ENCODE measurements at regions not wholly inside any gene's neighbourhood (a gene's known extent, or its start where the extent isn't known, plus 50 kb on each side); places are given as distances from the start of the nearest gene placed in this dataset.

DNA sequence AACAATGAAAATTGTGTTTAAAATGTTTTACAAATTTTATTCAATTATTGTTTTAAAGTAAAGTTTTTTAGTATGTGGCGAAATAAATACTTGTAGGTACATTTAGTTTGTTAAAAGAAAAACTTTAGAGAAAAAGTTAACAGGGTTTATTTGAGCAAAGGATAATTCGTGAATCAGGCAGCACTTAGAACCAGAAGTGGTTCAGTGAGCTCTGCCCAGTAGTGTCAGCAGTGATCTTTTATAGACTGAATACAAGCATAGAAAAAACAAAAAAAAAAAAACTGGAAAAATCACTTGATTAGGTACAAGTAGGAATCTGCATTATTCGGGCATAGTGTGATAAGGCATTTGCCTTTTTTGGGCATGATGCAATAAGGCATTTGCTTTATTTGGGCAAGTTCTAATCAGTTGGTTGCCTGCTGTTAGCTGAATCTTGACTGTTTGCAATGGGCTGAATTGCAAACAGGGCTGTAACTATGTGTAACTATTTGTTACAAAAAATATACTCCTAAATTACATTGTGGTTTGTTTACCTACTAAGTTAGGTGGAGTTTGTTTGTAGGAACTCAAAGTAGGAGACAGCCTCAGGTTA, 122.9 kb upstream of the MMS22L start:
- Histone ChIP-seq H3K36me3 (ENCODE audit: control insufficient read depth in 2 of 4, insufficient read depth in 4 of 4, low read length in 3 of 4) (no peaks in the 10 kb centered on the region), H3K9ac (replicated peaks in 1 of 4; ENCODE audit: extremely low read depth in 1 of 4, low read depth in 3 of 4, low read length in 3 of 4) (no peak overlapping the region), H3K27me3 (replicated peaks in 1 of 4; ENCODE audit: control insufficient read depth in 3 of 4, extremely low read depth in 1 of 4, insufficient read depth in 3 of 4, low read length in 3 of 4) (no peaks in the 10 kb centered on the region), H3K18ac (ENCODE audit: extremely low read depth, low read length) (no peak overlapping the region), H3K9me3 (ENCODE audit: insufficient read depth in 2 of 2, low read depth in 1 of 2, low read length in 1 of 2) (no peaks in the 10 kb centered on the region), H4K20me1 (replicated peaks in 1 of 2; ENCODE audit: control insufficient read depth in 1 of 2, insufficient read depth in 2 of 2, low read length in 2 of 2) (no peaks in the 10 kb centered on the region), H3K79me1 (ENCODE audit: low read depth, low read length) (no peaks in the 10 kb centered on the region), H3K56ac (replicated peaks; ENCODE audit: insufficient read length, low read depth, low read length) (no peak overlapping the region), H2AFZ (ENCODE audit: low read length) (no peak overlapping the region), H4K91ac (replicated peaks; ENCODE audit: insufficient read length, low read length) (no peak overlapping the region), H3K4me3 (ENCODE audit: extremely low read depth in 1 of 4, insufficient read depth in 2 of 4, low read depth in 3 of 4, low read length in 4 of 4) (no peak overlapping the region), H3K14ac (ENCODE audit: insufficient read length) (no peak overlapping the region), H4K5ac (ENCODE audit: insufficient read length, low read depth, low read length) (no peak overlapping the region), H3K4me1 (replicated peaks in 1 of 4; ENCODE audit: control insufficient read depth in 3 of 4, insufficient read depth in 4 of 4, low read length in 3 of 4) (no peaks in the 10 kb centered on the region), H3K23me2 (ENCODE audit: low read depth, low read length) (no peaks in the 10 kb centered on the region), H2BK15ac (ENCODE audit: low read length) (no peak overlapping the region), H2BK20ac (ENCODE audit: low read length) (no peak overlapping the region), H3K4me2 (ENCODE audit: insufficient read depth in 1 of 2, low read depth in 2 of 2, low read length in 2 of 2) (no peak overlapping the region), H3K23ac (ENCODE audit: insufficient read length) (no peak overlapping the region), H3K27ac (ENCODE audit: low read depth, low read length) (no peak overlapping the region), H2AK5ac (ENCODE audit: low read depth, low read length) (no peak overlapping the region), H2BK5ac (ENCODE audit: low read depth, low read length) (no peak overlapping the region), H2BK120ac (replicated peaks; ENCODE audit: low read depth, low read length) (no peak overlapping the region), H2BK12ac (ENCODE audit: low read depth, low read length) (no peak overlapping the region), H3K79me2 (ENCODE audit: control insufficient read depth in 1 of 2, insufficient read depth in 2 of 2, low read length in 2 of 2) (no peaks in the 10 kb centered on the region), H3K4ac (replicated peaks; ENCODE audit: insufficient read length, low read depth, low read length) (no peak overlapping the region), H4K8ac (ENCODE audit: extremely low read depth, insufficient read depth, low read length) (no peak overlapping the region)
- peak; percentile 81; the same call in 1 of the 2 replicates for TF ChIP-seq SRF (IDR thresholded peaks at IDR 0.05; ENCODE audit: low read depth, low read length)
- TF ChIP-seq HDAC6 (IDR thresholded peaks at IDR 0.05; ENCODE audit: low read depth, low read length) = no peak
- TF ChIP-seq CEBPB (IDR thresholded peaks at IDR 0.05; ENCODE audit: low read depth, low read length) = peak; percentile 88
- TF ChIP-seq JUND (IDR thresholded peaks at IDR 0.05; ENCODE audit: low read length) = peak; percentile 58
- DNase-seq (ENCODE audit: low read depth in 1 of 2, low spot score in 2 of 2) (no peak), FAIRE-seq (no peak)
- ChIA-PET CTCF (ENCODE audit: partially characterized antibody) (interaction anchor here (0.6 to 1.4 kb wide), 4 partner anchors 9 to 1521 kb away, joined by 3 to 4 read pairs (median 3); no protein-coding TSS in a partner anchor), POLR2A (ENCODE audit: partially characterized antibody) (interaction anchor here (0.6 to 1.0 kb wide), 3 partner anchors 202 to 812 kb away, joined by 3 read pairs; no protein-coding TSS in a partner anchor)
- WGBS, 2 experiments (ENCODE audit: extremely low coverage in 1 of 2, insufficient coverage in 1 of 2, insufficient read length in 1 of 2, insufficient replicate concordance in 2 of 2, low coverage in 1 of 2, low lambda C conversion rate in 2 of 2, missing lambda C conversion rate in 1 of 2) = 65% methylated on average over 3 of the region's 3 CpGs; no CpG with 5 or more reads in 1 of the 2 experiments
